Heart right ventricle (tissue), 16 donors: ENCODE measurements at regions not wholly inside any gene's neighbourhood (a gene's known extent, or its start where the extent isn't known, plus 50 kb on each side); places are given as distances from the start of the nearest gene placed in this dataset.

Experiments
- ATAC-seq, 8 donors: fragments of 200-7000 bp; cut with Tn5 transposase; one replicate each; pipeline ENCODE4 v1.9.1; 2020; ENCODE audit warnings: mild to moderate bottlenecking in 8 of 8, moderate library complexity in 8 of 8, moderate number of reproducible peaks in 1 of 8
- DNase-seq, 2 donors: peaks; one replicate each; pipeline ENCODE4 v3.0.0-alpha.2; 2020
- H3K27ac ChIP-seq, 10 donors: fragments of 200-600 bp; sonication (generic) in 2 of 10; one replicate each; pipeline versions ENCODE4 v1.5.0 to v1.8.0; 2020 to 2022; ENCODE audit warnings: mild to moderate bottlenecking in 3 of 10
- H3K27me3 ChIP-seq, 7 donors: fragments of 200-600 bp; one replicate each; pipeline ENCODE4 v1.8.0; 2021 to 2022; ENCODE audit warnings: mild to moderate bottlenecking in 2 of 7
- H3K36me3 ChIP-seq, 9 donors: fragments of 200-600 bp; sonication (generic) in 1 of 9; one replicate each; pipeline versions ENCODE4 v1.5.0 to v1.8.0; 2020 to 2022; ENCODE audit warnings: mild to moderate bottlenecking in 2 of 9
- H3K4me1 ChIP-seq, 9 donors: fragments of 200-600 bp; sonication (generic) in 1 of 9; one replicate each; pipeline versions ENCODE4 v1.5.0 to v1.8.0; 2020 to 2022; ENCODE audit warnings: mild to moderate bottlenecking in 4 of 9
- H3K4me3 ChIP-seq, 10 donors: fragments of 200-600 bp; sonication (generic) in 2 of 10; one replicate each; pipeline versions ENCODE4 v1.5.0 to v1.8.0; 2020 to 2022; ENCODE audit warnings: mild to moderate bottlenecking in 7 of 10, moderate library complexity in 2 of 10
- H3K9me3 ChIP-seq, 11 donors: fragments of 200-600 bp in 10 of 11; sonication (generic) in 2 of 11; one replicate each; pipeline versions ENCODE4 v1.5.0 to v1.8.0; 2013 to 2022; ENCODE audit warnings: mild to moderate bottlenecking in 2 of 11, control low read depth in 1 of 11, moderate library complexity in 1 of 11
- CTCF ChIP-seq, 9 donors: fragments of 200-600 bp; sonication (generic) in 2 of 9; IDR thresholded peaks; one replicate each; pipeline versions ENCODE4 v1.5.0 to v1.8.0; 2021 to 2022; ENCODE audit warnings: antibody characterized with exemption in 9 of 9, mild to moderate bottlenecking in 5 of 9, moderate library complexity in 1 of 9
- WGBS, 2 donors: extraction: QIAGEN DNeasy Blood & Tissue Kit; methylation state at CpG; one replicate each; pipeline ENCODE4 v1.1.7; 2013; ENCODE audit warnings: inconsistent platforms in 1 of 2; 5-methylcytosine and 5-hydroxymethylcytosine counted together
- intact Hi-C, 10 donors: fragments of 100-400 bp; cut with DNase I; formaldehyde crosslinking; loops; one replicate each; pipeline versions ENCODE4 v1.11.1 to v1.14.2; 2022
- donor health status: Arrhythmogenic right ventricular cardiomyopathy.
- donor health status: ischemic (EF 13 %, LVEDD 7.1; RV severe dilation, severe dysfunction).
- donor health status: healthy with polysubstance abuse.
- donor health status: DM: no; HTN: yes; CAD: no.
- donor health status: DM: no; HTN: no; CAD: no.
- donor health status: ischemic (EF 25% LVEDD 6.9; RV normal size, moderate dysfunction).
- donor health status: ischemic (EF 25% LVEDD 5.7; RV mildly dilated, moderate dysfunction).
- donor health status: healthy.
- donor health status: DM: yes; HTN: yes; CAD: no.
- donor health status: Ischemic cardiomyopathy.
- donor health status: ischemic (EF 35%, LVEDD 5.7; RV mildly dilated, moderate dysfunction).
- donor health status: nonischemic (EF 11% LVEDD 7.7; RV severe dilation, severe dysfunction).
- donor health status: DM: yes; HTN: yes; CAD: no.
- donor health status: PGD.
- donor health status: ischemic (EF 29% LVEDD 5.4; RV normal size, mild dysfunction).
- donor health status: nonischemic (EF 23%, LVEDD 6.1; RV moderate dilation, normal function).

GRCh38 chr1:224861339-224861716 is 68.1 kb upstream of the DNAH14 start:
- no peak overlapping the region for H3K4me3 ChIP-seq
- WGBS, 2 donors, result 68 to 73% methylated on average over 4 of the region's 4 CpGs
- no peaks in the 10 kb centered on the region for H3K4me1 ChIP-seq
- H3K9me3 ChIP-seq, result peaks cover 0 to 14% (median 3%) of the 10 kb centered on the region in 11 donors
- TF ChIP-seq CTCF (IDR thresholded peaks at IDR 0.05), result no peak
- no peak overlapping the region for H3K27ac ChIP-seq
- H3K27me3 ChIP-seq, result peaks cover 0 to 28% (median 0%) of the 10 kb centered on the region in 7 donors
- DNase-seq (no peak), ATAC-seq (no peak)
- H3K36me3 ChIP-seq, result no peaks in the 10 kb centered on the region
- intact Hi-C loops, result no loop called here

DNA sequence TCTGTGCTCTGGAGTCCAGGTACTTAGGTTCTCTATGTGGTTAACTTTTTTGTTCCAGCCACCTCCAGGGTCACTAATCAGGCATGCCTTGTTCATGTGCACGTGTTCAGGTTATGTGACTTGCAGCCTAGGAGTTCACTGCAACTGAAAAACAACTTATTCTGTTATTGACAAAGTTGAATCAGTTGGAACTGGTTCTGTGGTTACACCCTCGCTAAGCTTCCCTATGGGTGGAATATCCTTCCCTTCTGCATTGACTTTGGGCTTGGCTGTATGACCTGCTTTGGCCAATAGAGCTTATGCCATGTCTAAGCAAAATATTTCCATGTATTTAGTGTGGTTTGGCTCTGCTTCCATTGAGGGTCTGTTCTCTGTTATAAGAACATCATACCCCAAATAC is 66.0 kb upstream of the DNAH14 start:
- Histone ChIP-seq H3K9me3 (peaks cover 0 to 28% (median 6%) of the 10 kb centered on the region in 11 donors), H3K4me1 (no peaks in the 10 kb centered on the region), H3K27ac (no peak overlapping the region), H3K4me3 (no peak overlapping the region), H3K36me3 (no peaks in the 10 kb centered on the region), H3K27me3 (peaks cover 0 to 24% (median 0%) of the 10 kb centered on the region in 7 donors)
- 77 to 92% methylated on average over 2 of the region's 2 CpGs for WGBS, 2 donors
- no peak for DNase-seq
- TF ChIP-seq CTCF (IDR thresholded peaks at IDR 0.05), result no peak
- ATAC-seq, result no peak
- intact Hi-C loops, result no loop called here

GRCh38 chr1:224864006-224864405 is 65.5 kb upstream of the DNAH14 start:
- 91 to 92% methylated on average over 2 of the region's 2 CpGs for WGBS, 2 donors
- ATAC-seq (no peak), DNase-seq (no peak)
- no peaks in the 10 kb centered on the region for H3K36me3 ChIP-seq
- no peak overlapping the region for H3K4me3 ChIP-seq
- H3K27me3 ChIP-seq, result peaks cover 0 to 24% (median 0%) of the 10 kb centered on the region in 7 donors
- no peak for TF ChIP-seq CTCF (IDR thresholded peaks at IDR 0.05)
- peaks cover 0 to 28% (median 6%) of the 10 kb centered on the region in 11 donors for H3K9me3 ChIP-seq
- intact Hi-C loops, result no loop called here
- no peak overlapping the region for H3K27ac ChIP-seq
- H3K4me1 ChIP-seq, result no peaks in the 10 kb centered on the region

DNA sequence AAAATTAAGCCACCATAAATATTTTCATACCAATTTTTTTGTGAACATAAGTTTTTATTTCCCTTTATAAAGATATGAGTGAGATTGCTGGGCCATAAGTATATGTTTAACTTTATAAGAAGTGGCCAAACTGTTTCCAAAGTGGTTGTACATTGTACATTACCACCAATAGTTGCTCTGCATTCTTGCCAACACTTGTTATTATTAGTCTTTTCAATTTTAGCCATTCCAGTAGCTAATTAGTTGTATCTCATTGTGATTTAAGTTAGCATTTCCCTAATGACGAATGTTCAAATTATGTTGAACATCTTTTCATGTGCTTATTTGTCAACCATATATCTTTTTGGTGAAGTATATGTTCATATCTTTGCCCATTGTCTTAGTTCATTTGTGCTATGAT is 64.0 kb upstream of the DNAH14 start:
- intact Hi-C loops, result no loop called here
- H3K27me3 ChIP-seq, result peaks cover 0 to 24% (median 0%) of the 10 kb centered on the region in 7 donors
- 59 to 65% methylated on average over 1 of the region's 1 CpG for WGBS, 2 donors

More for the DNA sequence above, 64.0 kb upstream of the DNAH14 start:
- Histone ChIP-seq H3K4me1 (no peaks in the 10 kb centered on the region), H3K4me3 (no peak overlapping the region), H3K9me3 (peaks cover 0 to 30% (median 6%) of the 10 kb centered on the region in 11 donors), H3K36me3 (no peaks in the 10 kb centered on the region), H3K27ac (no peak overlapping the region)
- DNase-seq, result no peak
- TF ChIP-seq CTCF (IDR thresholded peaks at IDR 0.05), result no peak
- ATAC-seq, result no peak
